ES-I3 (cell line): ENCODE measurements at regions not wholly inside any gene's neighbourhood (a gene's known extent, or its start where the extent isn't known, plus 50 kb on each side); places are given as distances from the start of the nearest gene placed in this dataset.

Experiments used
- H3K36me3 ChIP-seq: 2 replicates; pipeline ENCODE4 v1.6.1; 2013; ENCODE audit warnings: mild to moderate bottlenecking, low read length, control low read depth, moderate library complexity; ENCODE audit not compliant: insufficient read depth
- H3K4me1 ChIP-seq: 2 replicates; pipeline ENCODE4 v1.6.1; 2013; ENCODE audit warnings: mild to moderate bottlenecking, control low read depth, low read length; ENCODE audit not compliant: insufficient read depth
- H3K9ac ChIP-seq: 2 replicates; pipeline ENCODE4 v1.6.1; 2013; ENCODE audit warnings: low read depth, mild to moderate bottlenecking, low read length, moderate library complexity
- H3K9me3 ChIP-seq: 2 replicates; pipeline ENCODE4 v1.6.1; 2013; ENCODE audit warnings: mild to moderate bottlenecking, low read length, moderate library complexity; ENCODE audit not compliant: control insufficient read depth, insufficient read depth

GRCh38 chr7:39888171-39888853 is 61.7 kb upstream of the CDK13 start:
- Histone ChIP-seq H3K36me3 (no peaks in the 10 kb centered on the region), H3K9ac (no peak overlapping the region), H3K9me3 (no peaks in the 10 kb centered on the region), H3K4me1 (no peaks in the 10 kb centered on the region)

DNA sequence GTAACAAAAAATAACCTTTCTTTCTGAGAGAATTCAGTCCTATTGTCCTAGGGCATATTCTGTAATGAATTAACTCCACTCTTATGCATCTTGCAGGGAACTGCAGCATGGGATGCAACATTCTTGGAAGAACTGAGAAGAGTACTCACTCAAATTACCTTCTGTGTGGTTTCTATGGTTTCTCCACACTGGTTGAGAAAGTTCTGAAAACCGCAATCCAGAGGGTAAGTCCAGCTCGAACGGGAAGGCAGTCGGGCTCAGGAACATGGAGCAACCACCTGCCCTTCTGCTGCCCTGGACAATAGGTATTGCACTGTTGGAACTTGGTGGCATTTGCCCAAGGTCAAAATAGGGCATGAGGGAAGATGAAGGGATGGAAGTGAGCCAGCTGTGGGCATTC is 59.6 kb upstream of the CDK13 start:
- Histone ChIP-seq H3K36me3 (no peaks in the 10 kb centered on the region), H3K9me3 (no peaks in the 10 kb centered on the region), H3K4me1 (no peaks in the 10 kb centered on the region), H3K9ac (no peak overlapping the region)

- no peaks in the 10 kb centered on the region for H3K36me3 ChIP-seq
- H3K9ac ChIP-seq = no peak overlapping the region
- no peaks in the 10 kb centered on the region for H3K4me1 ChIP-seq
- no peaks in the 10 kb centered on the region for H3K9me3 ChIP-seq
These were observed 58.2 kb upstream of the CDK13 start for GRCh38 chr7:39891894-39892293.

GRCh38 chr7:39892361-39892760 is 57.7 kb upstream of the CDK13 start:
- Histone ChIP-seq H3K4me1 (no peaks in the 10 kb centered on the region), H3K36me3 (no peaks in the 10 kb centered on the region), H3K9ac (no peak overlapping the region), H3K9me3 (no peaks in the 10 kb centered on the region)

GRCh38 chr7:39894904-39895303 is 55.2 kb upstream of the CDK13 start:
- no peaks in the 10 kb centered on the region for H3K4me1 ChIP-seq
- H3K36me3 ChIP-seq = no peaks in the 10 kb centered on the region
- H3K9me3 ChIP-seq = no peaks in the 10 kb centered on the region
- no peak overlapping the region for H3K9ac ChIP-seq

GRCh38 chr7:39896840-39897239 is 53.2 kb upstream of the CDK13 start:
- Histone ChIP-seq H3K9me3 (no peaks in the 10 kb centered on the region), H3K9ac (no peak overlapping the region), H3K36me3 (no peaks in the 10 kb centered on the region), H3K4me1 (no peaks in the 10 kb centered on the region)

GRCh38 chr7:39898867-39899266 is 51.2 kb upstream of the CDK13 start:
- no peak overlapping the region for H3K9ac ChIP-seq
- H3K36me3 ChIP-seq = no peaks in the 10 kb centered on the region
- no peaks in the 10 kb centered on the region for H3K9me3 ChIP-seq
- no peaks in the 10 kb centered on the region for H3K4me1 ChIP-seq
